Ascending aorta (tissue), 2 donors: ENCODE measurements at regions not wholly inside any gene's neighbourhood (a gene's known extent, or its start where the extent isn't known, plus 50 kb on each side); places are given as distances from the start of the nearest gene placed in this dataset.

Source experiments
- DNase-seq, 2 donors: peaks; one replicate each; pipeline ENCODE4 v3.0.0-alpha.2; 2019; ENCODE audit warnings: low spot score in 2 of 2
- H3K27ac ChIP-seq, 2 donors: fragments of 200-600 bp; sonication (generic); one replicate each; pipeline ENCODE4 v1.5.1; 2016 to 2017; ENCODE audit warnings: mild to moderate bottlenecking in 1 of 2
- H3K27me3 ChIP-seq: fragments of 200-600 bp; sonication (generic); one replicate; pipeline ENCODE4 v1.5.1; 2017
- H3K36me3 ChIP-seq, 2 donors: fragments of 200-600 bp; sonication (generic); one replicate each; pipeline ENCODE4 v1.5.1; 2016
- H3K4me1 ChIP-seq, 2 donors: fragments of 200-600 bp; sonication (generic); one replicate each; pipeline ENCODE4 v1.5.1; 2016 to 2017; ENCODE audit warnings: mild to moderate bottlenecking in 1 of 2
- H3K4me3 ChIP-seq, 2 donors: fragments of 200-600 bp; sonication (generic); one replicate each; pipeline ENCODE4 v1.5.1; 2016 to 2017; ENCODE audit warnings: mild to moderate bottlenecking in 1 of 2
- H3K9me3 ChIP-seq, 2 donors: fragments of 200-600 bp; sonication (generic); one replicate each; pipeline ENCODE4 v1.5.1; 2016
- CTCF ChIP-seq, 3 experiments: fragments of 200-600 bp in 2 of 3; fragments of 450-650 bp in 1 of 3; sonication (generic) in 2 of 3; IDR thresholded peaks; one replicate each; pipeline ENCODE4 v1.5.1; 2016 to 2019; ENCODE audit warnings: antibody characterized with exemption in 3 of 3, mild to moderate bottlenecking in 1 of 3, moderate library complexity in 1 of 3
- intact Hi-C: fragments of 100-400 bp; cut with DNase I; formaldehyde crosslinking; loops from one replicate; pipeline ENCODE4 v1.15.1; 2023

DNA sequence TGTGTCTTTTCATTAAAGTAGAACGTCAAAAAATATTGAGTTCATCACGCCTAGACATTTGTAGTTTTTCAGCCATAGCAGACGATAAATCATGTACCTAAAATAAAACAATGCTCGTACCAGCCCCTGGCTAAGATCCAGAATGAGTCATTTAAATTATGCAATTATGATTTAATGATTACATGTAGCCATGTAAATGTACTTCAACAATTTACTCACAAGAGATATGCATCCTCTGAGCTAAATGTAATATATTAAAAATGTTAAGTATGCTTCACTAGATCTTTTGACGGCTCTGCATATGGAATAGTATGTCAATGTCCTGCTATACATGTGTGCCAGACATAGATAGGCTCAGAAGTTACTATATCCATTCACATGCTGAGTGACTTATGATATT is 1077.8 kb downstream of the ARAP2 start:
- intact Hi-C loops = no loop called here
- no peak for TF ChIP-seq CTCF (IDR thresholded peaks at IDR 0.05)
- Histone ChIP-seq H3K27me3 (no peaks in the 10 kb centered on the region), H3K9me3 (no peaks in the 10 kb centered on the region), H3K27ac (no peak overlapping the region), H3K36me3 (no peaks in the 10 kb centered on the region), H3K4me3 (no peak overlapping the region), H3K4me1 (no peaks in the 10 kb centered on the region)
- DNase-seq = no peak

GRCh38 chr4:35167385-35167784 is 1076.9 kb downstream of the ARAP2 start:
- Histone ChIP-seq H3K4me1 (no peaks in the 10 kb centered on the region), H3K27ac (no peak overlapping the region), H3K36me3 (no peaks in the 10 kb centered on the region), H3K9me3 (no peaks in the 10 kb centered on the region), H3K27me3 (no peaks in the 10 kb centered on the region), H3K4me3 (no peak overlapping the region)
- no peak for DNase-seq
- TF ChIP-seq CTCF (IDR thresholded peaks at IDR 0.05) = no peak
- intact Hi-C loops = no loop called here

- DNase-seq = no peak
- intact Hi-C loops = no loop called here
- no peak for TF ChIP-seq CTCF (IDR thresholded peaks at IDR 0.05)
- no peak overlapping the region for H3K4me3 ChIP-seq
- no peaks in the 10 kb centered on the region for H3K9me3 ChIP-seq
- H3K27me3 ChIP-seq = no peaks in the 10 kb centered on the region
- H3K27ac ChIP-seq = no peak overlapping the region
- H3K4me1 ChIP-seq = no peaks in the 10 kb centered on the region
- H3K36me3 ChIP-seq = no peaks in the 10 kb centered on the region
Measured at GRCh38 chr4:35175487-35175886, 1068.8 kb downstream of the ARAP2 start.

- no peak for TF ChIP-seq CTCF (IDR thresholded peaks at IDR 0.05)
- H3K27ac ChIP-seq = no peak overlapping the region
- H3K4me3 ChIP-seq = no peak overlapping the region
- no peaks in the 10 kb centered on the region for H3K9me3 ChIP-seq
- DNase-seq = no peak
- H3K4me1 ChIP-seq = no peaks in the 10 kb centered on the region
- no peaks in the 10 kb centered on the region for H3K27me3 ChIP-seq
- H3K36me3 ChIP-seq = no peaks in the 10 kb centered on the region
- intact Hi-C loops = no loop called here
Measured at GRCh38 chr4:35175894-35176293, 1068.4 kb downstream of the ARAP2 start.

DNA sequence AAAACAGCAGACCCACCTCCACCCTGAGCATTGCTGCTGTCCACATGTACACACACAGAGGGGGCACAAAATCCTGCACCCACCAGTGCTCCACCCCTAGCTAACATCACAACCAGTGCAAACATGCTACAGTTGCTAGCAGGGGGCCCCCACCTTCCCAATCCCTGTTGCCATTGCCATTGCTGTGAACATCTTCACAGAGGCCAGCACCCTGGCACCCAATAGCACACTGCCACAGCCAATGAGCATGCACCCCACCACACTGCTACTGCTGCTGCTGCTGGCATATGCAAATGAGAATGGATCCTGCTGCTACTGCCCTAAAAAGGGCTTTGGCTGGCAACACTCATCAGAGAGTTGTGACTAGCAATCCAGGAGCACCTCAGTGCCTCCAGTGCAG is 1061.9 kb downstream of the ARAP2 start:
- Histone ChIP-seq H3K4me3 (no peak overlapping the region), H3K9me3 (no peaks in the 10 kb centered on the region), H3K27ac (no peak overlapping the region), H3K4me1 (no peaks in the 10 kb centered on the region), H3K27me3 (no peaks in the 10 kb centered on the region), H3K36me3 (no peaks in the 10 kb centered on the region)
- intact Hi-C loops = no loop called here
- DNase-seq = no peak
- TF ChIP-seq CTCF (IDR thresholded peaks at IDR 0.05) = no peak

DNA sequence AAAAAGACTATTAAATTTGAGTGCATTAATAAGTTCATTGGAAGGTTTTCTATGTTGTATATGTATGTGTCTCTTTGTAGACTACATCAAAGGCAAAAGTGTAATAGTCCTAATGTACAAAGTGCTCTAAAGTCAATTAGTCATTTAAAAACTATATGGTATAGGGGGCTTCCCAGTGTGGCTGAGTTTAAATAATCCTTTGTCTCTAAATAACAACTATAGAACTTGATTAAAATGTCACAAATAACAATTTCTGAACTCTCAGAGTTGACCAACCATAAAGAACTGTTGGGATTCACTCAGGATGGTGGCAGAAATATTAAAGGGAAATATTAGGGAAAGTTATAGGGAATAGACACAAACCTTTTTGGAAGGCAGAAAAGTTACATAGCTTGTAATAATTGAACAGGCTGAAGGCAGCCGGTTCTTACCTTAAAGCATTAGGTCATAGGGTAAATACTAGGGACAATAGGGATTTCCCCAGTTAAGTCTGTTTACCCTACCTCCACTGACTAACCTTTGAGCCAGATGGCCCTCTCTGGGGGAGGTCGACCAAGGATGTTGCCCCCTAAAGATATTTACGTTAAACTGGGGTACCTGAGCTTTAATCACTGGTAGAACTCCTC is 1054.2 kb downstream of the ARAP2 start:
- H3K36me3 ChIP-seq = no peaks in the 10 kb centered on the region
- no peaks in the 10 kb centered on the region for H3K9me3 ChIP-seq
- no peak overlapping the region for H3K4me3 ChIP-seq
- H3K27me3 ChIP-seq = no peaks in the 10 kb centered on the region
- no peak for DNase-seq
- no peak overlapping the region for H3K27ac ChIP-seq
- no peaks in the 10 kb centered on the region for H3K4me1 ChIP-seq
- no peak for TF ChIP-seq CTCF (IDR thresholded peaks at IDR 0.05)
- intact Hi-C loops = no loop called here
